HG02759 (cell line): ENCODE measurements at regions not wholly inside any gene's neighbourhood (a gene's known extent, or its start where the extent isn't known, plus 50 kb on each side); places are given as distances from the start of the nearest gene placed in this dataset.

Source experiments
- ATAC-seq: cut with Tn5 transposase; IDR thresholded peaks from one replicate; pipeline ENCODE4 v1.9.1; 2021; ENCODE audit warnings: mild to moderate bottlenecking, moderate library complexity; ENCODE audit not compliant: unreplicated experiment

DNA sequence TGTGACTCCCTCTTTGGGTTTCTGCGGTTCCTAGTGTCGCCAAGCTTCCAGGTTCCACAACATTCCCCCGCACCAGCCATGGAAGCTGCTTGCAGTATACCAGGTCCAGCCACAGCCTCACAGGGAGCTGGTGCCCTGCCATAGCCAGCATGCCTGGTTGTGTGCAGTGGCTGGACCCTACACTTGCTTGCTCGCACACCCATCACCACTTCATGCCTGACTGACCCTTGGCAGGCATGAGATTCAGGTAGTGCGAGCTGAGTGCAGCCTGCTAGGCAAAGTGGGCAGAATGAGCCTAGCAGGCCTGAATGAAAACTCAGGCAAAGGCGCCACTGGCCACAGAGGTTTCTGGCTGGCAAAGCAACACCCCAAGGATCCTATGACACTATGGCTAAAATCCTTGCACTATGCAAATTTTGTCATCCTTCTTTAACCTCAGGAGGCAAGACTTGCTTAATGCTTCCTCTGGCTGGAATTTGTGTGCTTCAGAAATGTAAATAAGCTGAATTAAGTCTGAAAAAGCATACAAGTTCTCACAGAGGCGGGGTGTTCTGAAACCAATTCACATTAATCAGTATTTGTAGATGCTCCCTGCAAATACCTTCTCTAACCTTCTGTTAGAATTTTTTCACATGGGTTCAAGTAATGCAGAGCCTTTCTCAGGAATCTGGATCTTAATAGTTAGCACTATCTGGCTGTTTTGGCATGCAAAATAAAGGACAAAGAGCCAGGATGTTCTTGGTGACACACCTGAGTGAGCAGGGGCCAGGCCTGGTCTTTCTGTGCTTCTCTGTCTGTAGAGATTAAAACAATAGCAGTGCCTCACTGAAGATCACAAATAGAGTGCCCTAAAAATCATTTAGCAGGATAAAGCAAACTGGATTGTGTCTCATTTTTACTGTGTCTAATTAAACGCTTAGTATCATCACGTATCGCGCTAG lies 256.9 kb downstream of the GPATCH2 start:
- no peak for ATAC-seq

DNA sequence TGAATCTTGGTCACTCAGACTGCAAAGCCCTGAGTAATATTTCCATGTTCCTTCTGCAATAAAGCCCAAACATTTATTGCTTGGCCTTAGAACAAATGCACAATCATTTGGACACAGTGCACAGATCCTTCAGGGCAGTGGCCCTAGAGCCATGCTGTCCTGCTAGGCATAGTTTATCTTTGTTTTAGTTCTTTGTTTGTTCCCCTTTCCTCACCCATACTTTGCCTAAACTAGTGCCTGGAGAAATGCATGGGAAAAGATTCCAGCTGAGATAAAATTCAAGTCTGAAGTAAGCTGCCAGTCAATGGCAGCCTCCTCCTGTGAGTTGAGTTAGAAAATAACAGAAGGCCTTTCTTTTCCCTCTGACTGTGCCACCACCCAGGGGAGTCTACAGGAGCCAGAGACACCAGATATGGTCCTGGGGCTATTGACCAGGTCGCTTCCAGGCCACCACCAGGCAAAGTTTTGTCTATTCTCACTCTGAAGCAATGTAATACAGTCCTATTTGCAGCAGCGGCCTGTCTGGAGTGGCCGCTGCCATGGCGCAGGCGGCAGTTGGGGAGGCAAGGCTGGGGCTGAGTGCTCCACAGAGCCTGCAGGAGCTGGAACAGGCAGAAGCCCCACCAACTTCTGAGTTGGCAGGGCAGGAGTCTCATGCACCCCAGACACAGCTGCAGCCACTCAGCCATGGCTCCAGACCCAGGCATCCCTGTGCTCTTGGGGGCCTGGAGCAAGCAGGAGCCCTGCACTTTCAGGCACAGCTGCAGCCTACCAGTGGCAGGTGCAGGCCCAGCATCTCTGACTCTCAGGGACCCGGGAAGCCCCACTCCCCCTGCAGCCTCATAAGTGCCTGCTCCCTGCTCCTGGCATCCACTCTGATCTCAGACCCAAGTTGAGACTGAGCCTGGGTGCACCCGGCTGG lies 258.6 kb downstream of the GPATCH2 start:
- ATAC-seq = no peak

DNA sequence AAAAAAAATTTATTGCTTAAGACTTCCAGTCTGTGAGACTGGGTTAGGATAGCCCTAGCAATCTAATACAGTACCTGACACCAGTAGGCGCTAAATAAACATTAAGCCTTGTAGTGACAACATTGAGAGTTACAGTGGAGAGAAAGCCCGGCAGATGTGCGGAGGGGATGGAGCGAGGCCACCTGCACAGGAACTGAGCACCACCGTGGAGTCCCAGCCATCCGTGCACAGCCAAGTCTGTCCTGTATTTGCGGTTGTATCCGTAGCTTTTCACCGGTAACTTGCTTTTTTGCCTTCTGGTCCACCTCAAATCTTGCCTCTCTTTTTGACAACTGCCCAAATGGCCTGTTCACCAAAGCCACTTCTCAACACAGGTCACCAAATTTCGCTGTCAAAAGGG lies 260.1 kb downstream of the GPATCH2 start:
- ATAC-seq = no peak

DNA sequence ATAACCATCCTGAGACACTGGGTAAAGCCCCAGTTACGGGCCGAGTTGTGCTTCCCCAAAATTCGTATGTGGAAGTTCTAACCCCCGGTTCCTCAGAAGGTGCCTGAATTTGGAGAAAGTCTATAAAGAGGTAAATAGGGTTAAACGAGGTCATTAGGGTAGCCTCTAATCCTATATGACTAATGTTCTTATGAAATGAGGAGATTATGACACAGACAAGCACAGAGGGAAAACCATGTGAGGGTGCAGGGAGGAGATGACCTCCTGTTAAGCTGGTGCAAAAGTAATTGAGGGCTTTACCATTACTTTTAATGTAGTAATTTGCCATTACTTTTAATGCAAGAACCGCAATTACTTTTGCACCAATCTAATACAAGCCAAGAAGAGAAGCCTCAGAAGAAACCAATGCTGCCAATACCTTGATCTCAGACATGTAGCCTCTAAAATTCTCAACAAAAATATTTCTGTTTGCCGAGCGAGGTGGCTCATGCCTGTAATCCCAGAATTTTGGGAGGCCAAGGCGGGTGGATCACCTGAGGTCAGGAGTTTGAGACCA lies 260.8 kb downstream of the GPATCH2 start:
- no peak for ATAC-seq

DNA sequence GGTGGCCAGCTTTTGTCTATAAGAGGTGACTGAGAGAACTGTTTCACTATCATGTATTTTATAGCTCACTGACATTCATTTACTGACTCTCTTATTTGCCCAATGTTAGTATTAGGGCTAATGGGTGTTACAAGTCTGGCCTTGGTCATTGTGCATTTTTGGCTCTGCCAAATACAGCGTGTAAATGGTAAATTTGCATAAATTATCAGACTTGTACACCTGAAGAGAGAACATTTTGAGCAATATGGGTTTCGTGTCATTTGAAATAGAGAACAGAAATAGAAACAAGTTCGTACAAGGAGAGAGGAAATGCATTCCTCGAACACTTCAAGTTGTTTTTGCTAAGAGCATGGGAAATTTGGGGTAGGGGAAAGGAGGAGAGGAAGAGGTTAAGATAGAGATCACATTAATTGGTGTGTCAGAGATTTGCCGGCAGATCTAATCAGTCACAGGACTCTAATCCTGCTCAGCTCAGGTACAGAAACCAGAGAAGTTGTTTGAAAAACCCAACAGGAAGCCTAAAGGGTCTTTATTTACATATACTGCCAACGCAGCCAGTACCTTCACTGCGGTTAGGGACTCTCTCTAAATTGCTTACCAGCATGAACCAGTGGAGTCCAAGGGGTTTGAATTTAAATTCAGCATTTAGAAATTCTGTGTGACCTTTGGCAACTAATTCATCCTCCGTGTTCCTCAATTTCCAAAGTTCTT lies 261.5 kb downstream of the GPATCH2 start:
- ATAC-seq = peak; percentile 90

DNA sequence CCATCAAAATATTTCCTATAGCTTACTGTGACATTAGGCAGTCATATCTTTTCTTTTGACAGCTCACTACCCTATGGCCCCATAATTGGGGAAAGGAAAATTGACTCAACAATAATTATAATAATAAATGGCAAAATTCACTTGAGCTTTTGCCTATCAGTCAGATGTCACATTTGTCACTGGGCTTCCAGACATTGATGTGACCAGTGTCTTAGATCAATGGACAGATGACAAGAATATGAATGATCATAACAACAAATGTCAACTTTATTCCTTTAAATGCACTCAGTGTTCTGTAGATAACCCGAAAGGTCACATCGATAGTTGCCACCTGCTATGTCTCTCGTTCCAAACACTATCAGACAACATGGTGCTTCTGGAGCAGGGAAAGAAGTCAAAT lies 266.7 kb downstream of the GPATCH2 start:
- no peak for ATAC-seq

DNA sequence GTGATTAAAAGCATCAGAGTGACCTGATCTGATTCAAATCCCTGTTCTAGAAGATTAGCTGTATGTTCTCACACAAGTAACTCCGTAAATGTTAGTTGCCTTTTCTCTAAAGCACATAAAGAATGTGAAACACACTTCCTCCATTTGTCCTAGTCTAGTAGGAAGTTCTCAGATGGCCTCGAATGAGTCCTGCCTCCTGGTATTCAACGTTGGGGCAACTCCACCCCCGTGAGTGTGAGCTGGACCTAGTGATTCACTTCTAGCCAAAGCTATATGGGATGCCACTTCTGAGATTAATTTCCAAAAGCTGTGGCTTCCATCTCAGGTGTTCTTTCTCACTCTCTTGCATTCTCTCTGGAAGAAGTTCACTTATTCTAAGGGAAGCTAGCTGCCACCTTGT lies 267.6 kb downstream of the GPATCH2 start:
- ATAC-seq = no peak

DNA sequence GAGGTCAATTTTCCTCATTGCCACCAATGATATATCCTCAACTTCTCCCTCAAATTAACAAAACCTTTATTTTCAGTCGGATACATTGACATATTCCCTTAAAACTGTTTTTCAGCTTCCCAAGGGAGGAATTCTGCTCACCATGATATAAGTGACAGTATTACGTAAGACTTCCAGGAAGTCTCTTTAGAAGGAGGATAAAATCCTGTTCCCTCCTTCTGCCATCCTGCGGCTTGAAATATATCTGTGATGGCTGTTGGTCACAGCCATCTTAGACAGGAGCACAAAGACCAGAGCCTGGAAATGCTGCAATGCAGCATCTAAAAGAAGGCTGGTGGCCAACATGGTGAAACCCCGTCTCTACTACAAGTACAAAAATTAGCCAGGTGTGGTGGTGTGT lies 270.4 kb downstream of the GPATCH2 start:
- ATAC-seq = no peak

DNA sequence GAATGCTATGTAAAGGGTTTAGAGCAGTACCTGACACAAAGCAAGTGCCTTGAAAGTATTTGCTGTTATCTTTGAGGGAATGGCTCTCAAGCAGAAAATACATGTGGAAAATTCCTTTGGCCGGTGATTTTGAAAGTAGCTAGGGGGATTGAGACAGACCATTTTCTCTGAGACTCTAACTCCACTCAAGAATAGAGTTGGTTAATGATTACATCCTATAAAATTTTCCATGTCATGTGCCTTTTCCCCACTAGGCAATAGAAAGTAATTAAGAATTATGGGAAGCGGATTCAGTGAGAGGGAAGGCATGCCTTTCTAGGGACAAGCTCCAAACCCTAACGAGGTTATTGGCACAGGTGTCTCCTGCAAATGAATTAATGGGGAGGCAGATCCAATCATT lies 276.0 kb downstream of the GPATCH2 start:
- no peak for ATAC-seq

DNA sequence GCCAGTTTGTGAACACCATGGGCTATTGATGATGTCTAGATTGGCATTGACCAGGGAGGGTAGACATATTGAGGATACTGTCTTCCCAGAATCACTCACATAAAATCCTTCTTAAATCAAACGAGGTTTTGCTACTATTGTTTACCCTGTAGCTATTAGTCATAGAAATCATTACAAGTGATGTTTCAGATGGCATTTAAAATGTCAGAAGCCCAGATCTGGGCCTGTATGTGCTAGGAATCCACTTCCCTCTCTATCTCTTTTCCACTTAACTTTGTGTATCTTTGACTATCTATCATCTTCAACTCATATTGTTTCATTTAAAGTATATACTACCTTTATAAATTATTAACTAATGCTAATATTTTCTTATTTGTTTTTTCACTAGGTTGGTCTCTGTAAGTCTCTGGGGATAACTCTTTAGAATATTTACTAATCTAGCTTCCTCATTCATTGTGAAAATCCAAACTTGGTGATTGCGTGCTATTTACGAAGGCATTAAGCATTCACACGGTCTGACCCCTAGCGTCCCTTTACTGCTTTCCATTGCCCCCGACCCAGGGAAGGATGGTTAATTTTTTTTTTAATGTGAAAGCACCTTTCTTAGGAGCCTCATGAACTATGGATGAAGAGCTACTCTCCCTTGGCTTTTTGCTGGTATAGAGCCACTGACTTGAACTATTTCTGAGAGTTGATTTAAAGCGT lies 281.8 kb downstream of the GPATCH2 start:
- no peak for ATAC-seq

DNA sequence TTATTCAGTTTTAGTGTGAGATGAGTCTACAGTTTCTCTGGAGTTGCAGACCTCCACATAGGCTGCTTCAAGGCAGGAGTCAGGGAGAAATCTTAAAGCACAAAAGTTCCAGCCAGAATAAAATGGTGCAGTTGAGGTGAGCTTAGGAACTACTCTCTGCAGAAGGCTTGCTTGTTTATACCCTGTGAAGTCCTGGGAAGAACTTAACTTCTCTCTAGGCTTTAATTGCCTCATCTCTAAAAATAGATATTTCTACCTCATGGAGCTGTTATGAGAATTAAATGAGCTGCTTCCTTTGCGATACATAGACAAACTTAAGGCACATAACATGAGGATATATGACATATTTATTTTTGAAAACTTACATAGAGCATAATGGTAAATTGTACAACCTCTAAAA lies 286.2 kb downstream of the GPATCH2 start:
- ATAC-seq = no peak

DNA sequence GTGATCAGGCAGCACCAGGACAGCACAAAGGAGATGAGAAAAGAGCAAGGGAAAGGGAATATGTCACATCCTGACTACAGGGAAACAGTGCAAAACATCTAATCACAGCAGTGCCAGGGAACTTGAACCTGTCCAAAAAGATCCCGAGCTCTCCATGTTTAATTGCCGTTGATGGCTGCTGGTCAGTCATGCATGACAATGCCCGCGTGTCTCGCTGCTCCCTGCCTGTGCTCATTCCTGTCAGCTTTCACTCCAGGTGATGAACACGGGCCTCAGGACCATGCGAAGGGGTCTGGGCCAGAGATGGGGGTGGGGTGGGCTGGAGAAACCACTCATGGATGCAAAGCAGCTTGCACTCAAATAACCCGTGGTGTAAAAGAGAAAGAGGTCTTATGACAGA lies 287.0 kb downstream of the GPATCH2 start:
- no peak for ATAC-seq

DNA sequence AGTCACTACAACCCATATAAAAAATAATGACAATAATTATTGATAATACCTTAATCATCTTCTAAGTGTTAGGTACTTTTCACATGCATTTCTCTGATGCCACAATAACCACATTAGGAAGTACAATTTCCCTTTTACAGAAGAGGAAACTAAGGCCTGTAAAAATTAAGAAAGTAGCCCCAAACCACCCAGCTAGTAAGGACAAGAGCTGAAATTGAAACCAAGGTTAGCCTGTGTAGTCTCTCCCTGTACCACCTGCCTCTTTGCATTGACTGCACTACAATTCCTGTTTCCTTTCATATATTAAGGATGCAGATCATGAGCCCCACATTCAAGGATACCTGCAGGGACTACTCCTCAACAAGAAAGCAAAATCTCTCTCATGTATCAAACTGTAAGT lies 288.8 kb downstream of the GPATCH2 start:
- no peak for ATAC-seq

DNA sequence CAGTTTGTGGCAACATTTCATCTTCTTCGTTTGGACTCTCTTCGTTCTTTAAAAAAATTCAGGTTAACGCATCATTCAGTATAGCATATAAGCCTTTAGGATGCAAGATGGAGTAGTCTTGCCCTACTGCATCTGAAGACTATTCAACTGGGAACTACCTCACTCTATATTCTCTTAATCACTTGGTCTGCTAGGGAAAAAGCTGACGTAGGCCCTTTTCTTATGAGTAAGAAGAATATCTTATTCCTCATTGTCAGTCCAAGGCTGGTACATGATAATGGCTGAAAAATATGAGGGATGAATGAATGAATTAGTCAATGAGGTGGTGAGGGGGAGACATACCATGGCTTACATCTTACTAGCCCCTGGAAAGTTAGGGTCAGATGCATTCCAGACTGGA lies 294.2 kb downstream of the GPATCH2 start:
- ATAC-seq = no peak

DNA sequence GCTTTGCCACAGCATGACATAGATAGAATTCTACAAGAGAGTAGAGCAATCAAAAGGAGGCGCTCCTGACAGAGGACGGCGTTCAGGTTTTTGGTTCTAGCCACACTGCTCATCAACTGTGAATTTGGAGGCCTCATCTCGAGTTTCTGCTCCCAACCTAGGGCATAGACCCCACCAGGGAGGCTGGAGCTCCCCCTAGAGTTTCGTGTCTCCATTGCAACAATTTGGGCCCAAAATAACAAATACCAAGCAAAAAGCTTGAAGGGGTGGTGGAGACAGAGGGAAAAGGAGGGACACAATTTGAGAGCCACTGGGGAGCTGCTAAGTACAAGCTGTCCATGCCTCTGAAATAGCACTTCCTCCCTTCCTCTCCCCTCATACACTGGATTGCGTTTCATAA lies 297.0 kb downstream of the GPATCH2 start:
- ATAC-seq = peak; percentile 89

DNA sequence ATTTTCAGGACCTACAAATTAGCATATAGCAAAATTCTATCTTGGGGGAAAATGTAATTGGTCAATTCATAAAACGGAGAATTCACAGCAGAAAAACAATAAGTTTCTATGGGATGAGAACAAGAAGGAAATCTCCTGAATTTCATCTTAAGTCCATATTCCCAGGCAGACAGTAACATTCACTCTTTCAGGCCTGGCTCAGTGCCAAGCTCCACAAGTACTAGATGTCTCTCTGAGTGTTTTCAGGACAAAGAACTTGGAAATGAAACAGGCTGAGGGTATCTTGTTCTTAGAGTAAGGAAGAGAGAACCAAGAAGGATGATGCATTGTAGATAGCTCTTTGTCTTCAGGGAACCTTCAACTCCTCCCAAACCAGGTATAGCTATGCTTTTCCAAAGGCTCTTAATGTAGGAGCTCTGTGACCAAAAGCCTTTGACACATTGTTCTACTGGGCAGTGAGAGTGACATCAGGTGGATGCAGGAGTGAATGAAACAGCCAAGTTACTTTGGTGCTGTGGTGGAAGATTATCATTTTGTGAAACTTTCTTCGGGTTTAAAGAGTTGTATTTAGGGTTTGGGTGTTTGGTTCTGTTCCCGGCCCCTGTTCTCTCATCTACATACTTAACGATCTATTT lies 298.3 kb downstream of the GPATCH2 start:
- ATAC-seq = no peak

DNA sequence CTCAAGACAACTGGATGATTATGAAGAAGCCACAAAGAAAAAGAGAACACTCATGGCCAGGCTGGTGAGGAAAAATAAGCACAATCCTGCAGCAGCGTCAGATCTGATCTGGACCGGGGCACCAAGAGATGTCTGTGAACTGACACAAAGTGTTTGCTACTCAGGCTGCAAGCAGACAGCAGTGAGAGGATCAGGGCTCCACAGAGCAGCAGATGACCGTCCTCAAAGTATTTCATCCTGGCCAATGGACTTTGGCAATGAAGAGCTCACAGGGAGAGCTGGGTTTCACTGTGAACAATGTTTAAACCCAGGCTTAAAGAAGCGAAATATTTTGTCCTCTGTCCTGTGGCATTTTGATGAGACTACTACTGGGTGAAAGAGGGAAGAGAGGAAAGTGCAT lies 299.2 kb downstream of the GPATCH2 start:
- ATAC-seq = no peak

DNA sequence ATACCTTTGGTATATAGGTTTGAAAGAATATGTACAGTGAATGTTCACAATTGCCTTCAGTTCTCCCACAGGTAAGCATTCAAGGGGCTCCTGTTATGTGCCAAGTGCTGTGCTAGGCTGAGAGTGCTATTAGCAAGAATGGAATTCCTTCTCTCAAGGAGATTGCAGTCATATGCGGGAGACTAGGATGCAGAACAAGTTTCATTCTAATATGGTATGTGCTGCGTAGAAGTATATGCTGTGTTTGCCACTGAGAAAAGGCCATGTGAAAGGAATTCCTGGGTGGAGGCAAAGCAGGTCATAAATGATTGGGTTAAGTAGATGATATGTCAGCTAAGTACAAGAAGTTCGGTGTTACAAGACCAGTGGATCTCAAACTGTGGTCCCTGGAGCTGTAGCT lies 303.0 kb downstream of the GPATCH2 start:
- ATAC-seq = no peak

DNA sequence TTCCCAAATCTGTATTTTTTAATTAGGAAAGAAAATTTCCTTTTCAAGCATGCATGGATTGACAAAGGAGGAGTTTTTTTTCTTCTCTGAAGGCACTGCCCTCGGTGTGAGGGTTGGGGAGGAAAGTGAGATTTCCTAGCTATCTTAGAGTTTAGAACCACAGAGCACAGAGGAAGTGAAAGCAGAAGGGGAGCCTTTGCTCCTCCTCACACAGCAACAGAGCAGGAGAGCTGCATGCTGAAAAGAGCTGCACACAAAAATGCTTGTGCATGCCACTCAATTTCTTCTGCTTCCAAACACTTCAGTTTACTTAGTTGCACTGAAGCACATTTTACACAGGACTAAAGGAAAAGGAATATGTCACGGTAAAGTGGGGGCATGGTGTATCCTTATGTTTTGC lies 308.1 kb downstream of the GPATCH2 start:
- ATAC-seq = peak; percentile 98

DNA sequence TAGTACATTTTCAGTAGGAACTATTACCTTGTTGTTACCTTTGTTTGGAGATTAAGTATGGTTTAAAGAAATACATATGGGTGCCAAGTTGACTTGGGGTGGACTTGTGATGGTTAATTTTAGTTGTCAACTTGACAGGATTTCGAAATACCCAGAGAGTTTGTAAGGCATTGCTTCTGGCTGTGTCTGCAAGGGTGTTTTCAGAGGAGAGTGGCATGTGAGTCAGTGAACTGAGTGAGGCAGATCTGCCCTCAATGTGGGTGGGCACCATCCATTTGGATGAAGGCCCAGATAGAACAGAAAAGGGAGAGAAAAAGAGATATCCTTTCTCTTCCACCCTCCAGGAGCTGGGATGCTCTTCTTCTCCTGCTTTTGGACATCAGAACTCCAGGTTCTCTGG lies 315.5 kb downstream of the GPATCH2 start:
- no peak for ATAC-seq
